Gastrocnemius medialis (tissue), 4 donors: ENCODE measurements at regions not wholly inside any gene's neighbourhood (a gene's known extent, or its start where the extent isn't known, plus 50 kb on each side); places are given as distances from the start of the nearest gene placed in this dataset.

Experiments used
- ATAC-seq, 2 donors: fragments of 150-250 bp; one replicate each; pipeline ENCODE4 v1.9.1; 2016
- DNase-seq, 2 donors: peaks; one replicate each; pipeline ENCODE4 v3.0.0-alpha.2; 2019
- H3K27ac ChIP-seq, 4 donors: fragments of 200-600 bp; sonication (generic); 1 replicate in 1 of 4; 2 replicates in 3 of 4; pipeline ENCODE4 v1.5.1; 2016 to 2018; ENCODE audit warnings: mild to moderate bottlenecking in 2 of 4, moderate library complexity in 1 of 4
- H3K27me3 ChIP-seq, 3 donors: fragments of 200-600 bp; sonication (generic) in 2 of 3; 1 replicate in 1 of 3; 2 replicates in 2 of 3; pipeline versions ENCODE4 v1.5.1 to v1.6.0; 2016 to 2019; ENCODE audit warnings: mild to moderate bottlenecking in 1 of 3, moderate library complexity in 1 of 3
- H3K36me3 ChIP-seq, 2 donors: fragments of 200-600 bp; sonication (generic) in 1 of 2; one replicate each; pipeline ENCODE4 v1.5.1; 2017 to 2018
- H3K4me1 ChIP-seq, 2 donors: fragments of 200-600 bp; sonication (generic) in 1 of 2; one replicate each; pipeline ENCODE4 v1.5.1; 2016 to 2017; ENCODE audit warnings: mild to moderate bottlenecking in 2 of 2
- H3K4me3 ChIP-seq, 4 donors: fragments of 200-600 bp; sonication (generic) in 3 of 4; 1 replicate in 1 of 4; 2 replicates in 3 of 4; pipeline ENCODE4 v1.5.1; 2016 to 2019; ENCODE audit warnings: mild to moderate bottlenecking in 2 of 4
- H3K9me3 ChIP-seq, 3 donors: fragments of 200-600 bp; sonication (generic) in 2 of 3; 1 replicate in 1 of 3; 2 replicates in 2 of 3; pipeline ENCODE4 v1.5.1; 2016 to 2019
- CTCF ChIP-seq, 5 experiments: fragments of 450-650 bp in 3 of 5; fragments of 200-600 bp in 2 of 5; sonication (generic) in 2 of 5; IDR thresholded peaks in 4 of 5; conservative IDR thresholded peaks in 1 of 5; 1 replicate in 4 of 5; 2 replicates in 1 of 5; pipeline ENCODE4 v1.5.1; 2016 to 2019; ENCODE audit warnings: antibody characterized with exemption in 5 of 5, mild to moderate bottlenecking in 3 of 5, moderate library complexity in 3 of 5
- POLR2A ChIP-seq, 2 donors: fragments of 450-650 bp; IDR thresholded peaks; one replicate each; pipeline ENCODE4 v1.6.1; 2017; ENCODE audit warnings: antibody characterized with exemption in 2 of 2, mild to moderate bottlenecking in 2 of 2, moderate library complexity in 2 of 2
- in situ Hi-C, 4 donors: fragments of 200-750 bp; cut with MboI; loops; one replicate each; pipeline versions ENCODE4 v1.15.0 to v1.8.0; 2017; ENCODE audit warnings: low sequenced_read_pairs in 4 of 4
- intact Hi-C: fragments of 100-400 bp; cut with DNase I; formaldehyde crosslinking; loops from one replicate; pipeline ENCODE4 v1.15.1; 2023; ENCODE audit warnings: low total_unique reads

- TF ChIP-seq CTCF (IDR thresholded peaks at IDR 0.05 in 4 of 5, conservative IDR thresholded peaks at IDR 0.05 in 1 of 5) = no peak
- TF ChIP-seq POLR2A (IDR thresholded peaks at IDR 0.05) = no peak
- intact Hi-C loops (no loop called here), in situ Hi-C loops (no loop called here)
- Histone ChIP-seq H3K27me3 (no peaks in the 10 kb centered on the region), H3K9me3 (no peaks in the 10 kb centered on the region), H3K36me3 (no peaks in the 10 kb centered on the region), H3K27ac (no peak overlapping the region), H3K4me1 (no peaks in the 10 kb centered on the region), H3K4me3 (no peak overlapping the region)
- no peak for DNase-seq
- no peak for ATAC-seq
Measured at GRCh38 chr16:8110572-8111514, 479.5 kb downstream of the TMEM114 start.

GRCh38 chr16:8109510-8110369, 480.6 kb downstream of the TMEM114 start:
- H3K36me3 ChIP-seq = no peaks in the 10 kb centered on the region
- H3K4me3 ChIP-seq = no peak overlapping the region
- H3K27ac ChIP-seq = no peak overlapping the region
- H3K27me3 ChIP-seq = no peaks in the 10 kb centered on the region
- in situ Hi-C loops (no loop called here), intact Hi-C loops (no loop called here)
- no peak for TF ChIP-seq POLR2A (IDR thresholded peaks at IDR 0.05)
- TF ChIP-seq CTCF (IDR thresholded peaks at IDR 0.05 in 4 of 5, conservative IDR thresholded peaks at IDR 0.05 in 1 of 5) = no peak
- no peaks in the 10 kb centered on the region for H3K4me1 ChIP-seq
- no peak for DNase-seq
- H3K9me3 ChIP-seq = no peaks in the 10 kb centered on the region
- no peak for ATAC-seq

GRCh38 chr16:8108991-8109509, 481.3 kb downstream of the TMEM114 start:
- H3K27me3 ChIP-seq = no peaks in the 10 kb centered on the region
- no peak for TF ChIP-seq POLR2A (IDR thresholded peaks at IDR 0.05)
- no peak for TF ChIP-seq CTCF (IDR thresholded peaks at IDR 0.05 in 4 of 5, conservative IDR thresholded peaks at IDR 0.05 in 1 of 5)
- no peaks in the 10 kb centered on the region for H3K4me1 ChIP-seq
- intact Hi-C loops (no loop called here), in situ Hi-C loops (no loop called here)
- DNase-seq (no peak), ATAC-seq (no peak)
- no peak overlapping the region for H3K27ac ChIP-seq
- no peaks in the 10 kb centered on the region for H3K9me3 ChIP-seq
- H3K4me3 ChIP-seq = no peak overlapping the region
- no peaks in the 10 kb centered on the region for H3K36me3 ChIP-seq

GRCh38 chr16:8107296-8107695, 483.0 kb downstream of the TMEM114 start:
- no peak for TF ChIP-seq CTCF (IDR thresholded peaks at IDR 0.05 in 4 of 5, conservative IDR thresholded peaks at IDR 0.05 in 1 of 5)
- no peak for TF ChIP-seq POLR2A (IDR thresholded peaks at IDR 0.05)

More at GRCh38 chr16:8107296-8107695, 483.0 kb downstream of the TMEM114 start:
- no peak for DNase-seq
- Histone ChIP-seq H3K4me3 (no peak overlapping the region), H3K4me1 (no peaks in the 10 kb centered on the region), H3K36me3 (no peaks in the 10 kb centered on the region), H3K9me3 (no peaks in the 10 kb centered on the region), H3K27me3 (no peaks in the 10 kb centered on the region), H3K27ac (no peak overlapping the region)
- intact Hi-C loops (no loop called here), in situ Hi-C loops (no loop called here)
- ATAC-seq = no peak
